Neural progenitor cell (in vitro differentiated cells): ENCODE measurements at regions not wholly inside any gene's neighbourhood (a gene's known extent, or its start where the extent isn't known, plus 50 kb on each side); places are given as distances from the start of the nearest gene placed in this dataset.

Source experiments
- DNase-seq: peaks from one replicate; pipeline ENCODE4 v3.0.0-alpha.2; 2016; ENCODE audit warnings: low spot score
- H2AFZ ChIP-seq: fragments of 200-600 bp; sonication (generic); replicated peaks from 2 replicates; pipeline ENCODE4 v1.6.1; 2016; ENCODE audit warnings: antibody characterized with exemption
- H3F3A ChIP-seq: fragments of 200-600 bp; sonication (generic); 2 replicates; pipeline ENCODE4 v1.6.1; 2016; ENCODE audit warnings: antibody characterized with exemption, low read depth
- H3K27ac ChIP-seq: fragments of 200-600 bp; sonication (generic); 2 replicates; pipeline ENCODE4 v1.5.1; 2016; ENCODE audit warnings: mild to moderate bottlenecking
- H3K27me3 ChIP-seq: fragments of 200-600 bp; sonication (generic); 2 replicates; pipeline ENCODE4 v1.6.1; 2016; ENCODE audit warnings: mild to moderate bottlenecking, moderate library complexity
- H3K36me3 ChIP-seq: fragments of 200-600 bp; sonication (generic); 2 replicates; pipeline ENCODE4 v1.5.1; 2016
- H3K4me1 ChIP-seq: fragments of 200-600 bp; sonication (generic); 2 replicates; pipeline ENCODE4 v1.6.1; 2016; ENCODE audit warnings: mixed run types
- H3K4me2 ChIP-seq: fragments of 200-600 bp; sonication (generic); 2 replicates; pipeline ENCODE4 v1.6.1; 2016
- H3K4me3 ChIP-seq: fragments of 200-600 bp; sonication (generic); 2 replicates; pipeline ENCODE4 v1.5.1; 2016
- H3K79me2 ChIP-seq: fragments of 200-600 bp; sonication (generic); 2 replicates; pipeline ENCODE4 v1.6.1; 2016; ENCODE audit warnings: low read depth
- H3K9ac ChIP-seq: fragments of 200-600 bp; sonication (generic); 2 replicates; pipeline ENCODE4 v1.6.1; 2016
- H3K9me3 ChIP-seq: fragments of 200-600 bp; sonication (generic); 2 replicates; pipeline ENCODE4 v1.5.1; 2016; ENCODE audit warnings: low read depth
- H4K20me1 ChIP-seq: fragments of 200-600 bp; sonication (generic); 2 replicates; pipeline ENCODE4 v1.6.1; 2016; ENCODE audit warnings: low read depth
- H3K27ac Mint-ChIP-seq: 3 replicates; pipeline ENCODE4 v1.8.0; 2021; ENCODE audit warnings: mixed read lengths
- H3K27me3 Mint-ChIP-seq: 2 replicates; pipeline ENCODE4 v1.8.0; 2022; ENCODE audit warnings: low read depth, mild to moderate bottlenecking, inconsistent platforms, moderate library complexity, mixed read lengths; ENCODE audit not compliant: insufficient read depth
- H3K36me3 Mint-ChIP-seq: 3 replicates; pipeline ENCODE4 v1.8.0; 2021; ENCODE audit warnings: mixed read lengths
- H3K4me1 Mint-ChIP-seq: 3 replicates; pipeline ENCODE4 v1.8.0; 2021; ENCODE audit warnings: mixed read lengths
- H3K4me3 Mint-ChIP-seq: 3 replicates; pipeline ENCODE4 v1.8.0; 2021; ENCODE audit warnings: mild to moderate bottlenecking, moderate library complexity, mixed read lengths
- H3K9me3 Mint-ChIP-seq: 3 replicates; pipeline ENCODE4 v1.8.0; 2020; ENCODE audit warnings: mixed read lengths
- EZH2 ChIP-seq: fragments of 200-600 bp; sonication (generic); IDR thresholded peaks from 2 replicates; pipeline ENCODE4 v1.6.1; 2017; ENCODE audit warnings: antibody characterized with exemption, mild to moderate bottlenecking, moderate library complexity
- EZH2phosphoT487 ChIP-seq: fragments of 200-600 bp; sonication (generic); IDR thresholded peaks from 2 replicates; pipeline ENCODE4 v1.6.1; 2017; ENCODE audit warnings: antibody characterized with exemption
- TF ChIP-seq, protein P1 (sequence below): fragments of 200-600 bp; sonication (generic); IDR thresholded peaks from 2 replicates; pipeline ENCODE4 v1.5.1; 2017; ENCODE audit warnings: antibody characterized with exemption, mild to moderate bottlenecking

DNA sequence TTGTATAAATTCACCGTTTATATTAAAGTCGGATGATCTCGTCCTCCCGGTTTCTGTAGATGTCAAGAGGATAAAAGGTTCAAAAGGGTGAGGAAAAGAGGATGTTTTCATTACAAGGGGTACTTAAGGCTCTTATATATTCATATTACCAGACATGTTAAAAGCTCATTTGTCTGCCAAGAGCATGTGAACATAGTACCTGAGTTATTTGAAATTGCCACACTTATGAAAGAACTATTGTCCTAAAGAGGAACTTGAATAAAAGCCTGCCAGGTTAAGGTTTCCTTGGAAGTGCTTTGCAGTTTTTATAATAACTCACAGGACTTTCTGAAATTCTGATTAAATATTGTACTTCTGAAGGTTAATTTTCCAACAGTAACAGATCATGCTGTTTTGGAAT lies 1915.1 kb downstream of the MAT2B start:
- H3K4me2 ChIP-seq: no peak overlapping the region
- H4K20me1 ChIP-seq: no peaks in the 10 kb centered on the region
- Mint-ChIP-seq H3K4me1 (no peaks in the 10 kb centered on the region), H3K4me3 (no peak overlapping the region), H3K36me3 (no peaks in the 10 kb centered on the region), H3K9me3 (peaks cover 4% of the 10 kb centered on the region), H3K27ac (no peak overlapping the region), H3K27me3 (no peaks in the 10 kb centered on the region)
- no peaks in the 10 kb centered on the region for H3K79me2 ChIP-seq
- H3K27ac ChIP-seq: no peak overlapping the region
- H3K4me3 ChIP-seq: no peak overlapping the region
- H2AFZ ChIP-seq: no peak overlapping the region
- no peaks in the 10 kb centered on the region for H3F3A ChIP-seq
- no peaks in the 10 kb centered on the region for H3K27me3 ChIP-seq
- DNase-seq: no peak
- H3K36me3 ChIP-seq: no peaks in the 10 kb centered on the region
- H3K4me1 ChIP-seq: no peaks in the 10 kb centered on the region
- TF ChIP-seq, protein P1, sequence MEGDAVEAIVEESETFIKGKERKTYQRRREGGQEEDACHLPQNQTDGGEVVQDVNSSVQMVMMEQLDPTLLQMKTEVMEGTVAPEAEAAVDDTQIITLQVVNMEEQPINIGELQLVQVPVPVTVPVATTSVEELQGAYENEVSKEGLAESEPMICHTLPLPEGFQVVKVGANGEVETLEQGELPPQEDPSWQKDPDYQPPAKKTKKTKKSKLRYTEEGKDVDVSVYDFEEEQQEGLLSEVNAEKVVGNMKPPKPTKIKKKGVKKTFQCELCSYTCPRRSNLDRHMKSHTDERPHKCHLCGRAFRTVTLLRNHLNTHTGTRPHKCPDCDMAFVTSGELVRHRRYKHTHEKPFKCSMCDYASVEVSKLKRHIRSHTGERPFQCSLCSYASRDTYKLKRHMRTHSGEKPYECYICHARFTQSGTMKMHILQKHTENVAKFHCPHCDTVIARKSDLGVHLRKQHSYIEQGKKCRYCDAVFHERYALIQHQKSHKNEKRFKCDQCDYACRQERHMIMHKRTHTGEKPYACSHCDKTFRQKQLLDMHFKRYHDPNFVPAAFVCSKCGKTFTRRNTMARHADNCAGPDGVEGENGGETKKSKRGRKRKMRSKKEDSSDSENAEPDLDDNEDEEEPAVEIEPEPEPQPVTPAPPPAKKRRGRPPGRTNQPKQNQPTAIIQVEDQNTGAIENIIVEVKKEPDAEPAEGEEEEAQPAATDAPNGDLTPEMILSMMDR: no peak
- TF ChIP-seq EZH2phosphoT487 (no peak), EZH2 (no peak)
- H3K9ac ChIP-seq: no peak overlapping the region
- H3K9me3 ChIP-seq: no peaks in the 10 kb centered on the region

DNA sequence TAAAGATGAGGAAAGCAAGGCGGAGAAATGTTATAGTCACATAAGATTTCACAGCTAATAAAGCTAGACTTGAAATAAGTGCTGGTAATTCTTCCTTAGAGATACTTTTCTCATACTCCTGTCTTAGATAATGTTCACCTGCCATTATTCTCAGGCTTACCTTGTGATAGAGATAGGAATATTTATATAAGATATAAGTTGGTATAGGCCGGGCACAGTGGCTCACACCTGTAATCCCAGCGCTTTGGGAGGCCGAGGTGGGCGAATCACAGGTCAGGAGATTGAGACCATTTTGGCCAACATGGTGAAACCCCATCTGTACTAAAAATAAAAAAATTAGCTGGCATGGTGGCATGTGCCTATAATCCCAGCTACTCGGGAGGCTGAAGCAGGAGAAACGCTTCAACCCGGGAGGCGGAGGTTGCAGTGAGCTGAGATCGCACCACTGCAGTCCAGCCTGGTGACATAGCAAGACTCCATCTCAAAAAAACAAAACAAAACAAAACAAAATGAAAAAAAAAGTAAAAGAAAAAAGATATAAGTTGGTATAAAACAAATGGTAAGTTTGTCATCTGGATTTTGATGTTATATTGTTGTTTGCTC lies 1918.4 kb downstream of the MAT2B start:
- peaks cover under 1% of the 10 kb centered on the region for H3K9me3 Mint-ChIP-seq
- no peaks in the 10 kb centered on the region for H3K27me3 ChIP-seq
- no peak overlapping the region for H3K27ac Mint-ChIP-seq
- H3K27me3 Mint-ChIP-seq: no peaks in the 10 kb centered on the region
- H4K20me1 ChIP-seq: no peaks in the 10 kb centered on the region
- no peak overlapping the region for H3K9ac ChIP-seq
- H3K27ac ChIP-seq: no peak overlapping the region
- H3K36me3 Mint-ChIP-seq: no peaks in the 10 kb centered on the region
- H3K4me3 Mint-ChIP-seq: no peak overlapping the region
- no peaks in the 10 kb centered on the region for H3K36me3 ChIP-seq
- H3K9me3 ChIP-seq: no peaks in the 10 kb centered on the region
- no peaks in the 10 kb centered on the region for H3K79me2 ChIP-seq
- H2AFZ ChIP-seq: no peak overlapping the region
- no peak for TF ChIP-seq EZH2phosphoT487
- TF ChIP-seq, protein P1: no peak
- TF ChIP-seq EZH2: no peak
- no peaks in the 10 kb centered on the region for H3F3A ChIP-seq
- H3K4me1 ChIP-seq: no peaks in the 10 kb centered on the region
- DNase-seq: no peak
- H3K4me2 ChIP-seq: no peak overlapping the region
- H3K4me1 Mint-ChIP-seq: no peaks in the 10 kb centered on the region
- H3K4me3 ChIP-seq: no peak overlapping the region

DNA sequence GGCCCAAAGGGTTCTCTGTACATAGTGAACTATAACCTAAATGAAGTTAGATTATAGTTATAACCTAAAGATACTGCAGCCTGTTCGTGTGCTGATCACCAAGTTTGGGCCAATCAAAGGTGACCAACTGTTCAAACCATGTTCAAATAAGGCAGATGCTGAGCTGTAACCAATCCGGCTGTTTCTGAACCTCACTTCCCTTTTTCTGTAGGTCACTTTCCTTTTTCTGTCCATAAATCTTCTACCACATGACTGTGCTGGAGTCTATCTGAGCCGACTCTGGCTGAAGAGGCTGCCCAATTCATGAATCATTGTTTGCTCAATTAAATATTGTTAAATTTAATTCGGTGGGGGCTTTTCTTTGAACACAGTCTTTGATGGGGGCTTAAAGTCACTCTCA lies 1920.2 kb downstream of the MAT2B start:
- peak overlapping the region; percentile 5 for H2AFZ ChIP-seq
- Mint-ChIP-seq H3K27ac (no peak overlapping the region), H3K9me3 (no peaks in the 10 kb centered on the region), H3K27me3 (no peaks in the 10 kb centered on the region), H3K4me1 (no peaks in the 10 kb centered on the region), H3K36me3 (no peaks in the 10 kb centered on the region), H3K4me3 (no peak overlapping the region)
- no peak overlapping the region for H3K4me2 ChIP-seq
- H3K27ac ChIP-seq: no peak overlapping the region
- no peaks in the 10 kb centered on the region for H3K27me3 ChIP-seq
- H4K20me1 ChIP-seq: no peaks in the 10 kb centered on the region
- no peak overlapping the region for H3K4me3 ChIP-seq
- H3K36me3 ChIP-seq: no peaks in the 10 kb centered on the region
- H3K9me3 ChIP-seq: no peaks in the 10 kb centered on the region
- no peaks in the 10 kb centered on the region for H3F3A ChIP-seq
- no peak for DNase-seq
- no peak overlapping the region for H3K9ac ChIP-seq
- no peaks in the 10 kb centered on the region for H3K4me1 ChIP-seq
- no peak for TF ChIP-seq EZH2
- no peak for TF ChIP-seq EZH2phosphoT487
- TF ChIP-seq, protein P1: no peak
- H3K79me2 ChIP-seq: no peaks in the 10 kb centered on the region
